ENCODE measurements at regions not wholly inside any gene's neighbourhood (a gene's known extent, or its start where the extent isn't known, plus 50 kb on each side); places are given as distances from the start of the nearest gene placed in this dataset.

DNA sequence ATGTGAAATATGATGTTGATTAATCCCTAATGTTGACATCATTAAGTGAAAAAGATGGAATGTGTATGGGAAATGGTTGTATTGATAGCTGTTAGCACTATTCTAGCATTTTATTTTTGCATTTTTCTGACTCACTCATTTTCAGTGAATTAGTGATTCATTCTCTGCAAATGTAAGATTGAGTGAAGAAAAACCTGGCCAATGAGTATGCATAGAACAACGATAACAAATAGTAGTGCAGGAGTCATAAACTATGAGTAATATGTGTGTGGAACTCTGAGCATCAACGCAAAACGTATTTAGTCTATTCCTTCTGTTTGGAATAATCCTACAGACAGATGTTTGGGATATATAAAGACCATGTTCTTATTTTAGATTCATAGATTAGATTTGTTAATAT is 76.3 kb upstream of the RTL1 start:
- TF ChIP-seq, protein P1, sequence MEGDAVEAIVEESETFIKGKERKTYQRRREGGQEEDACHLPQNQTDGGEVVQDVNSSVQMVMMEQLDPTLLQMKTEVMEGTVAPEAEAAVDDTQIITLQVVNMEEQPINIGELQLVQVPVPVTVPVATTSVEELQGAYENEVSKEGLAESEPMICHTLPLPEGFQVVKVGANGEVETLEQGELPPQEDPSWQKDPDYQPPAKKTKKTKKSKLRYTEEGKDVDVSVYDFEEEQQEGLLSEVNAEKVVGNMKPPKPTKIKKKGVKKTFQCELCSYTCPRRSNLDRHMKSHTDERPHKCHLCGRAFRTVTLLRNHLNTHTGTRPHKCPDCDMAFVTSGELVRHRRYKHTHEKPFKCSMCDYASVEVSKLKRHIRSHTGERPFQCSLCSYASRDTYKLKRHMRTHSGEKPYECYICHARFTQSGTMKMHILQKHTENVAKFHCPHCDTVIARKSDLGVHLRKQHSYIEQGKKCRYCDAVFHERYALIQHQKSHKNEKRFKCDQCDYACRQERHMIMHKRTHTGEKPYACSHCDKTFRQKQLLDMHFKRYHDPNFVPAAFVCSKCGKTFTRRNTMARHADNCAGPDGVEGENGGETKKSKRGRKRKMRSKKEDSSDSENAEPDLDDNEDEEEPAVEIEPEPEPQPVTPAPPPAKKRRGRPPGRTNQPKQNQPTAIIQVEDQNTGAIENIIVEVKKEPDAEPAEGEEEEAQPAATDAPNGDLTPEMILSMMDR (IDR thresholded peaks at IDR 0.05) = no peak
- no peak for TF ChIP-seq POLR2AphosphoS5 (IDR thresholded peaks at IDR 0.05; ENCODE audit: insufficient read depth in 1 of 2, low read depth in 1 of 2)
- no peak for TF ChIP-seq POLR2A (IDR thresholded peaks at IDR 0.05)

All from vagina (tissue), 2 donors.